DOHH2 (cell line): ENCODE measurements at regions not wholly inside any gene's neighbourhood (a gene's known extent, or its start where the extent isn't known, plus 50 kb on each side); places are given as distances from the start of the nearest gene placed in this dataset.

Source experiments
- CTCF ChIP-seq: fragments of 200-600 bp; sonication (generic); IDR thresholded peaks from one replicate; pipeline ENCODE4 v1.5.1; 2014; ENCODE audit warnings: antibody characterized with exemption, mild to moderate bottlenecking, low read depth, low read length; ENCODE audit not compliant: poor library complexity, severe bottlenecking
- EZH2phosphoT487 ChIP-seq: fragments of 200-600 bp; sonication (generic); IDR thresholded peaks from 2 replicates; pipeline ENCODE4 v1.6.1; 2017; ENCODE audit warnings: borderline replicate concordance, mild to moderate bottlenecking, antibody characterized with exemption, low read length, moderate library complexity, mixed read lengths

- TF ChIP-seq CTCF: no peak
- TF ChIP-seq EZH2phosphoT487: no peak
These were observed 50.9 kb downstream of the PLXNA1 start for GRCh38 chr3:127033786-127034185.
